CD4-positive, alpha-beta T cell (primary cell): ENCODE measurements at regions not wholly inside any gene's neighbourhood (a gene's known extent, or its start where the extent isn't known, plus 50 kb on each side); places are given as distances from the start of the nearest gene placed in this dataset.

ENCODE experiments used
- ATAC-seq: fragments of 200-7000 bp; cut with Tn5 transposase; one replicate; pipeline ENCODE4 v1.10.0; 2022; ENCODE audit warnings: mild to moderate bottlenecking; ENCODE audit not compliant: poor library complexity
- CTCF ChIA-PET: fragments of 350-600 bp; sonication (Branson Sonifier 250); formaldehyde crosslinking; loops from one replicate; lab custom pipeline; 2021; ENCODE audit warnings: antibody characterized with exemption, inconsistent platforms; lab: Charles Lee
- POLR2A ChIA-PET: fragments of 350-600 bp; sonication (Branson Sonifier 250); formaldehyde crosslinking; loops from one replicate; lab custom pipeline; 2021; ENCODE audit warnings: antibody characterized with exemption, inconsistent platforms; lab: Charles Lee
- DNase-seq, 14 experiments: peaks; one replicate each; pipeline ENCODE4 v3.0.0-alpha.2; 2013 to 2020; ENCODE audit warnings: mixed read lengths in 2 of 14
- H3K27ac ChIP-seq, 2 donors: one replicate each; pipeline versions ENCODE4 v1.5.1 to v1.7.0; 2013; ENCODE audit warnings: low read length in 2 of 2, low read depth in 1 of 2, mild to moderate bottlenecking in 1 of 2
- H3K27me3 ChIP-seq, 2 experiments: 1 replicate in 1 of 2; 2 replicates in 1 of 2; pipeline versions ENCODE4 v1.6.1 to v1.7.0; 2013; ENCODE audit warnings: low read length in 2 of 2, control low read depth in 1 of 2, mild to moderate bottlenecking in 1 of 2, moderate library complexity in 1 of 2; ENCODE audit not compliant: insufficient read depth in 2 of 2, control insufficient read depth in 1 of 2
- H3K36me3 ChIP-seq: one replicate; pipeline ENCODE4 v1.6.1; 2013; ENCODE audit warnings: low read length, control low read depth; ENCODE audit not compliant: insufficient read depth
- H3K4me1 ChIP-seq: one replicate; pipeline ENCODE4 v1.6.1; 2013; ENCODE audit warnings: low read length, control low read depth; ENCODE audit not compliant: insufficient read depth
- H3K4me3 ChIP-seq: one replicate; pipeline ENCODE4 v1.5.1; 2013; ENCODE audit warnings: mild to moderate bottlenecking, low read length, moderate library complexity
- H3K9me3 ChIP-seq, 2 experiments: 1 replicate in 1 of 2; 2 replicates in 1 of 2; pipeline versions ENCODE4 v1.6.1 to v1.7.0; 2013; ENCODE audit warnings: low read length in 2 of 2, mild to moderate bottlenecking in 2 of 2, control low read depth in 1 of 2, moderate library complexity in 1 of 2; ENCODE audit not compliant: control insufficient read depth in 1 of 2, insufficient read depth in 1 of 2
- H3K27ac Mint-ChIP-seq: one replicate; pipeline ENCODE4 v1.8.0; 2020; ENCODE audit warnings: mixed read lengths
- H3K27me3 Mint-ChIP-seq: one replicate; pipeline ENCODE4 v1.8.0; 2021; ENCODE audit warnings: mixed read lengths
- H3K36me3 Mint-ChIP-seq: one replicate; pipeline ENCODE4 v1.8.0; 2021; ENCODE audit warnings: low read depth, mixed read lengths
- H3K4me1 Mint-ChIP-seq: one replicate; pipeline ENCODE4 v1.8.0; 2021; ENCODE audit warnings: low read depth, mixed read lengths
- H3K4me3 Mint-ChIP-seq: one replicate; pipeline ENCODE4 v1.8.0; 2020; ENCODE audit warnings: mild to moderate bottlenecking, mixed read lengths
- H3K9me3 Mint-ChIP-seq: one replicate; pipeline ENCODE4 v1.8.0; 2020; ENCODE audit warnings: mixed read lengths
- intact Hi-C, 2 experiments: fragments of 100-400 bp; cut with DNase I in 1 of 2; cut with micrococcal nuclease in 1 of 2; formaldehyde crosslinking; loops; one replicate each; pipeline versions ENCODE4 v1.15.1 to v1.9.0; 2023 to 2025; cut with DNase I, micrococcal nuclease
- TF ChIP-seq, protein P1 (sequence below): fragments of 200-600 bp; IDR thresholded peaks from one replicate; pipeline ENCODE4 v1.8.0; 2022; ENCODE audit warnings: antibody characterized with exemption, mild to moderate bottlenecking

DNA sequence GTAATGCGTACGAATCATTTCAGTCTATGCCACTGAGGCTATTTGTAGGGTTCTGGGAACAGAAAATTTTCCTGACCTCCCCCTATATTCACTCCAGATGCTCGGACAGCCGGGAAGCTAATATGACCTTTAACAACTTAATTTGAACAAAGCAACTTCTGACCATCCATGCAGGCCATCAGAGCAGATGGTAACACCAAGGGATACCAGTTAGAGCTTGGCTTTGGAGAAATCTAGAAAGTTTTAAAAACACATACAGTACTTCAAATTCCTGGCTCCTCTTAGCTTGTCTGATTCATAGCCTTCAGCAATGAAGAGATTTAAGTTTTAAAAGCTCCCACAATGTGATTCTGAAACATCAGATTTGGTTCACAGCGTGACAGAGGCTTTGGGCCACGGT, 257.3 kb downstream of the GPAM start:
- TF ChIP-seq, protein P1, sequence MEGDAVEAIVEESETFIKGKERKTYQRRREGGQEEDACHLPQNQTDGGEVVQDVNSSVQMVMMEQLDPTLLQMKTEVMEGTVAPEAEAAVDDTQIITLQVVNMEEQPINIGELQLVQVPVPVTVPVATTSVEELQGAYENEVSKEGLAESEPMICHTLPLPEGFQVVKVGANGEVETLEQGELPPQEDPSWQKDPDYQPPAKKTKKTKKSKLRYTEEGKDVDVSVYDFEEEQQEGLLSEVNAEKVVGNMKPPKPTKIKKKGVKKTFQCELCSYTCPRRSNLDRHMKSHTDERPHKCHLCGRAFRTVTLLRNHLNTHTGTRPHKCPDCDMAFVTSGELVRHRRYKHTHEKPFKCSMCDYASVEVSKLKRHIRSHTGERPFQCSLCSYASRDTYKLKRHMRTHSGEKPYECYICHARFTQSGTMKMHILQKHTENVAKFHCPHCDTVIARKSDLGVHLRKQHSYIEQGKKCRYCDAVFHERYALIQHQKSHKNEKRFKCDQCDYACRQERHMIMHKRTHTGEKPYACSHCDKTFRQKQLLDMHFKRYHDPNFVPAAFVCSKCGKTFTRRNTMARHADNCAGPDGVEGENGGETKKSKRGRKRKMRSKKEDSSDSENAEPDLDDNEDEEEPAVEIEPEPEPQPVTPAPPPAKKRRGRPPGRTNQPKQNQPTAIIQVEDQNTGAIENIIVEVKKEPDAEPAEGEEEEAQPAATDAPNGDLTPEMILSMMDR, result no peak
- H3K4me1 ChIP-seq, result no peaks in the 10 kb centered on the region
- CTCF ChIA-PET, result no interaction called here
- H3K27me3 Mint-ChIP-seq, result no peaks in the 10 kb centered on the region
- no peaks in the 10 kb centered on the region for H3K36me3 Mint-ChIP-seq
- H3K36me3 ChIP-seq, result no peaks in the 10 kb centered on the region
- H3K9me3 ChIP-seq, result peaks cover 0 to 3% of the 10 kb centered on the region in 2 experiments
- intact Hi-C loops, result no loop called here
- no peak for DNase-seq
- H3K27ac ChIP-seq, result no peak overlapping the region
- H3K27ac Mint-ChIP-seq, result no peak overlapping the region
- POLR2A ChIA-PET, result no interaction called here
- no peak overlapping the region for H3K4me3 ChIP-seq
- H3K4me1 Mint-ChIP-seq, result no peaks in the 10 kb centered on the region
- peaks cover 4% of the 10 kb centered on the region for H3K9me3 Mint-ChIP-seq
- no peak overlapping the region for H3K4me3 Mint-ChIP-seq
- no peaks in the 10 kb centered on the region for H3K27me3 ChIP-seq
- ATAC-seq, result no peak

DNA sequence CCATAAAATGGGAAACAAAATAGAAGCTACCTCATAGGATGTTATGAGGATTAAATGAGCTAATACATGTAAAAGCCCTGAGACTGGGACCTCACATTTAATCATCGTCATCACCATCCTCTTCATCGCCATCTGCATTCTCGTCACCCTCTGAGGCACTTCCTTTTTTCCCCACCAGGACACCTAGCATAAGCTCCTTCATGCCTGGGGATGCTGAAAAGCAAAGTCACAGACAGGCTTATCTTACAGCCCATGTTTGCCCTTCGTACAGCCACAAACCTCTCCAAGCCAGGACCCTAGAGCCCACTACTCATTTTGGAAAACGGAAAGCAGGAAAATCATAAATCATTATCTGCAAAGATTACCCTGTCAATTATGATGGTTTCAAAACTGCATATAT, 249.6 kb downstream of the GPAM start:
- intact Hi-C loops, result no loop called here
- peaks cover 2% of the 10 kb centered on the region for H3K9me3 Mint-ChIP-seq
- H3K27me3 Mint-ChIP-seq, result no peaks in the 10 kb centered on the region
- TF ChIP-seq, protein P1, result no peak
- H3K27me3 ChIP-seq, result no peaks in the 10 kb centered on the region
- ChIA-PET POLR2A (no interaction called here), CTCF (no interaction called here)
- H3K4me3 ChIP-seq, result no peak overlapping the region
- H3K4me1 ChIP-seq, result no peaks in the 10 kb centered on the region
- no peaks in the 10 kb centered on the region for H3K4me1 Mint-ChIP-seq
- H3K9me3 ChIP-seq, result no peaks in the 10 kb centered on the region
- no peaks in the 10 kb centered on the region for H3K36me3 ChIP-seq
- no peaks in the 10 kb centered on the region for H3K36me3 Mint-ChIP-seq
- H3K27ac ChIP-seq, result no peak overlapping the region
- no peak overlapping the region for H3K27ac Mint-ChIP-seq
- no peak for DNase-seq
- no peak for ATAC-seq
- no peak overlapping the region for H3K4me3 Mint-ChIP-seq

DNA sequence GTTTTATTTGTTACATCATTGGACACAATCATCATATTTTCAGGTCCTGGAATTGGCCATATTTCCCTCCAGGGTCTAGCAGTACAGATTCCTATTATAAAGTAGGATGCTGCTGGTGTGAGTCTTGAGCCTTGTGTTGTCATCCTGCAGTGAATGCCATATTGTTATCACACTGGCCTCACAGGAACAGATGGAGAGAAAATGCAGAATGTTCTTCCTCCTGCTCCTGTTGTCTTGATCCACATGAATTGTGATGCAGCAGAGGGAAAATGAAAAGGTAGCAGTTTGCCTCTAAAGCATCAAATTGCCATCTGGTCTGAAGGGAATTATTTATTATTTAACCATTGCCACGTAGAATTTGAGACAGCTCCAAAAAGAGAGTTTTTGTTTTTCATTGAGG, 248.6 kb downstream of the GPAM start:
- Histone ChIP-seq H3K4me3 (no peak overlapping the region), H3K27me3 (no peaks in the 10 kb centered on the region), H3K9me3 (no peaks in the 10 kb centered on the region), H3K27ac (no peak overlapping the region), H3K36me3 (no peaks in the 10 kb centered on the region), H3K4me1 (no peaks in the 10 kb centered on the region)
- no peaks in the 10 kb centered on the region for H3K9me3 Mint-ChIP-seq
- H3K4me1 Mint-ChIP-seq, result no peaks in the 10 kb centered on the region
- intact Hi-C loops, result no loop called here
- no peak overlapping the region for H3K4me3 Mint-ChIP-seq
- ChIA-PET POLR2A (no interaction called here), CTCF (no interaction called here)
- TF ChIP-seq, protein P1, result no peak
- ATAC-seq (no peak), DNase-seq (no peak)
- H3K27me3 Mint-ChIP-seq, result no peaks in the 10 kb centered on the region
- H3K36me3 Mint-ChIP-seq, result no peaks in the 10 kb centered on the region
- H3K27ac Mint-ChIP-seq, result no peak overlapping the region
